OCI-M2 (cell line): ENCODE measurements at regions not wholly inside any gene's neighbourhood (a gene's known extent, or its start where the extent isn't known, plus 50 kb on each side); places are given as distances from the start of the nearest gene placed in this dataset.
"Not testable (repeated sequence)": the region's sequence is repeated elsewhere in the genome, so short reads cannot be mapped to it uniquely, and the experiment has no call there.

Experiments used
- DNase-seq: peaks from one replicate; lab custom pipeline; 2025; ENCODE audit not compliant: unreplicated experiment; lab: John Stamatoyannopoulos, UW

GRCh38 chr4:44988011-44988410 lies 261.7 kb upstream of the GNPDA2 start:
- no peak for DNase-seq

DNA sequence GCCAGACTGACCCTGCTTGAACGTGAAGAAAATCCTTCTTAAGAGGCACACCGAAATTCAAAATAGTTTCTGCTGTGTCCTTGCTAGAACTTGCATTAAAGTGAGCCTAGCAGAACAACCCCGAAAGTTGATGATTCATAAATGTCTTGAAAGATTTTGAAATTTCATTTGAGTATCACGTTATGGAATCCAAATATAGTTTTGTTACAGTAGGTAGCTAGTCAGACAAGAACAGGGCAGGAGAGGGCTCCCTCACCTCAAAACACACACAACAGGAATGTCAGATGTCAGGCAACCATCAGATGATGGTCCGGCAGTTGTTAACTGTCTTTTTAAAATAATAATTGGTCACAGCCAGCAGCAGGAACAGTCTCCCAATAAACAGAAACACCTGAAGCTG lies 259.6 kb upstream of the GNPDA2 start:
- no peak for DNase-seq

GRCh38 chr4:44985152-44985551 lies 258.8 kb upstream of the GNPDA2 start:
- DNase-seq, result no peak

- no peak for DNase-seq
Observed at GRCh38 chr4:44984083-44984482, 257.7 kb upstream of the GNPDA2 start.

- no peak for DNase-seq
Observed at GRCh38 chr4:44983083-44983482, 256.7 kb upstream of the GNPDA2 start.

DNA sequence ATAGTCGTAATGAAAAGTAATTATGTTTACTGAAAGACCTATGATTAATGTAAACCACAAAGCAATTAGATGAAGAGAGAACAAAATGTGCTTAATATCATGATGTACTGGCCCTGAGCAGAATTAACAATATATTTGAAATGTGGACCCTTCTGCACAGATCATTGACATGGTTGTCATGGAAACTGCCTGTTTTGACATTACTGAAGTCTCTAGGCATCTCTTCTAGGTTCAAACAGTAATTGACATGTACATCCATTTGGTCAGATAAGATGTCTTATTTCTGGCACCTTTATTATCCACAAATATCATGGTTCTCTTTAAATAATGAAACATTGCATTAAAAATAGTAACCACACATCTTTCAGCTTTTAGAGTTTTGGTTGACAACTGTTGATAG lies 251.7 kb upstream of the GNPDA2 start:
- DNase-seq, result no peak

DNA sequence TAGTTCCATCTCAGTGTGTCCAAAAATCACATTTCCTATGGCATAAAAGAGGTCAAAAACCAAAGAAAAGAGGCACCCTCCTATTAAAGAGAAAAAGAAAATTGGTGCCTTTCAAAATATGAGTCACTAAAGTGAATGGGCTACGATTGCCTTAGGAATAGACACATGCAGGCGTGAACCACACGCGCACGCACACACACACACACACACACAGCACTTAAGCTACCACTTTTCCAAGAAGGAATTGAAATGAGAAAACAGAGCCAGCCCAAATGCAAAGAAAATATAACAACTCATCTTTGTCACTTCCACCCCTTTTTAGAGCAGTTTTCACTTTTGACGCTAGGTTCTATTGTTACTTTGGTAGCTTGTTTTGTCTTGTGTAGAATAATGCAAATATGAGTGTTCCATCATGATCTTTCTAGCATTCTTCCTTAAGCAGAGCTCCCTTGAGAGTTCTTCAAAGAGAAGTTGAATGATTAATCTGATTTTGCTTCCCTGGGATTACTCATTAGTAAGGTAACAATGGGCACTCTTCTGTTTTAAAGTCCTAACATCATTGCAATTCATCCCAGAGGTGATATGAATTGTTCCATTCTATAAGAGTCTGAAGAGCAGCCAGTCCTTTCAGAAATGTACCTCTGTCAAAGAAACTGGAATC lies 239.2 kb upstream of the GNPDA2 start:
- no peak for DNase-seq

DNA sequence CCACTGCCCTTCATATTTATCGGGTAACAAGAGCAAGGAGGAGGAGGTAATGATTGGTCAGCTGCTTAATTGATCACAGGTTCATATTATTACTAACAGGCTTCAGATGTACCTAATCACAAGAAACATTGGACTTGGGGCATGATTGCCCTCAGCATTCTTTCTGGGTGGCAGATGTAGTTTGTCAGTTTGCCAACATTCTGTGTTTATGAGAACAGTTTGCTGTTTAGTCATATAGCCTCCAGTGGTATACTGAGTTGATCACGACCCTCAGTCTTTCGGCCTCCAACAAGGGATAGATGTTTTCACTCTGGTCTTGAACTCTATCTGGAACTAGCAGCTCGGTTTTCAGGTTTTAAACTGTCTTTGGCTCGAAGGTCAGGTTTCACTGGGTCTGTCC lies 237.7 kb upstream of the GNPDA2 start:
- not testable (repeated sequence) for DNase-seq

GRCh38 chr4:44961001-44961755 lies 234.8 kb upstream of the GNPDA2 start:
- DNase-seq, result no peak

- DNase-seq, result no peak
Observed at GRCh38 chr4:44931720-44932119, 205.4 kb upstream of the GNPDA2 start.

GRCh38 chr4:44928785-44929184 lies 202.4 kb upstream of the GNPDA2 start:
- DNase-seq, result no peak

DNA sequence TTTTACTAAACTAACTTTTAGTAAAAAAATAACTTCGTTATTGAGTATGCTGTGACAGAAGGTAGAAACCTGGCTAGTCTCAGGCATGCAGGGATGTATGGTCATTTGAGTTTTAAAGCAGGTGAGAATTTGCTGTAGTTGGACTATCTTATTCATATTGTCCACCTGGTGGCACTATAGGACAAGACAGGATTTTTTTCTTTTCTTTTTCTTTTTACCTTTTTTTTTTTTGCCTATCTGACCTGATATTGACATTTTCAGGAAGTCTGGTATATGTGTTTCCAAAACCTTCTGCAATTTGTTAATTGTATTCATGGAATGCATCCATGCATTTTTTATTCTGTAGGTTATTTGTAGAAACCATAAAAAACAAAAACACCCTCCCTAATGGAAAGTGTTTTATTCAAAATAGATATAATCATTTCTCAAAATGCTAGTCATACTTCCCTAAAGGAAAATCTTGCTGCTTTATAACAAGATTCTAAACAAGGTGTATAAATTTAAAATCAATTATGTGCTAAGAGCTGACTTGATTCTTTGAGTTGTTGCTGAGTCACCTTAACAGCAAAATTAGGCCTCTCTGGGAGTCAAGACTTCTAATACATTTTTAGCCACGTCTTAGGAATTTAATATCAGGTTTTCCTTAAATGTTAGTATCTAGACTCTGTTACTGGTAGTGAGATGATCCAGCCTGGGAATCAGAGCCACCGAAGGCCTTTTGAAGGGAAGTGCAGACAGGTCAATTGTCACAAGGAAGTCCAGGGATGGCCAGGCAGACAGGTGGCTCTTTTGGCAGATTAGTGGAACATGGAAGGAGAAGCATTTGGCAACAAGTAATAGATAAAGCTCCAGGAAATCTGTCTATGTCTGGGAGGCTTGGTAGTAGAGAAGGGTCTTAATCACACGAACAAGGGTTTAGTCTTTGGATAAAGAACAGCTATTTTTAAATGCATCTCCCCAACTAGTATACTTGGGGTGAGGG lies 201.3 kb upstream of the GNPDA2 start:
- no peak for DNase-seq

DNA sequence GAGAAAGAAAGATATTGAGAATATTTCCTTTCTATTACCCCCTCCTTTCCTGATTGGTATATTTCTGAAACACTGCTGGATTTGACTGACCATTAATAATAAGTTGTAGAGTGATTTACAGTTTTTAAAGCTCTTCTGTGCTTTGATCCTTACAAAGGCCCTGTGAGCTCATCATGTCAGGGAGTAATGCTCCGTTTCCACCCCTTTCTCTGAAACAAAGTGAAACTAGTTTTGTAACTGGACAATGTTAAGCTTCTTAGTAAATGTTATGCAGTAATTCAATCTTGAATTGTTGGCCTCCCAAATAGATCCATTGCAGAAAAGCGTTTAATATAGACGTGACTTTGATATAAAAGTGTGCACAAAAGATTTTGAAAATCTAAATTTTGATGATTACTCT lies 190.1 kb upstream of the GNPDA2 start:
- DNase-seq, result no peak

DNA sequence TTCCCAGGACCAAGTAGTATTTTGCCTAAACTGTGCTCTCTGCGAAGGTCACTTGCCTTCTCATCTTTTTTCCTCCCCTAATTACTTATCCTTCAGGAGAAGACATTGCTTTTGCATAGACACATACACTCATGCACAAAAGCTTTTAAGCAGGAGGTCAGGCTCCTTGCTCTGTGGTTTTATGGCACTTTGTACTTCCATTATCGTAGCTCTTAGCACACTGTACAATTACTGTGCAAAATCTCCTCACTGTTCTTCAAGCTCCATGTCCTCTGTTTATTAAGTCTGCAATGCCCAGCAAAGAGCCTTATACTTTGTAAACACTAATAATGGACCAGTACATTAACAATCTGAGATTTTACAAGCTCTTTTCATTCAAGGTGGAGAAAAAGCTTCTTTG lies 188.4 kb upstream of the GNPDA2 start:
- DNase-seq, result no peak

- no peak for DNase-seq
Observed at GRCh38 chr4:44914223-44914622, 187.9 kb upstream of the GNPDA2 start.

DNA sequence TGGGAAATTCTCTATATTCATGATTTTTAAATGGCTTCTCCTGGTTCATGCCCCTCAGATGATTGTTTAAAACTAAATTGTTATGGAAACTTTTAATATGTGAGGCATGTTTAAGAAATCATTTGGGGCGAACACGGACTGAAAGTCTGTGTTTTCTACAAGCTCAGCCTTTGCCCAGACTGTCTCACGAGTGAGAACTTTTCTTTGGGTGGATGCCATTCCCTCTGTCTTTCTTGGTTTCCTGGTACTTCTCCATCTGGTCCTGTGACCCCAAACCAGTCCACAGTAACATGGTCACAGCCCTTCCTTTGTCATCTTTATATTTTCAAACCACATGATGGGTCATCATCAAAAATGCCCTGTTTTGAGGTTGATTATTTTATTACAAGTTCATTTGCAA lies 186.6 kb upstream of the GNPDA2 start:
- no peak for DNase-seq

GRCh38 chr4:44908565-44908964 lies 182.2 kb upstream of the GNPDA2 start:
- no peak for DNase-seq

DNA sequence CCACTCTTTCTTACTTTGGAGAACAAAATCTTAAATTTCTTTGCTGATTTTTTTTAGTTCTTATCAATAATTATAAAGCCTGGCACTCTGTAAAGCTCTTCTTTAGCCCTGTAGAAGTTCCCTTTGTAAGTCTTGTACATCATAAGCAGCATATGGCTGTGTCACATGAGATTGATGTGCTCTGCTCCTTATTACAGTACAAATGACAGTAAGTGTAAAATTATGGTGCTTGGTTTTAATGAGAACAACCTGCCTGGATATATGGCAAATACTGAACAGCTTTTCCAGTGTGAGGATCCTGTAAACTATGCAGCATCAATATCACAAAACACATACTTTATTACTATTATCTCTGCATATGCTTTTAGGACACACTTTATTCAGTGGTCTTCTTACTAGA lies 145.9 kb upstream of the GNPDA2 start:
- DNase-seq, result no peak

- no peak for DNase-seq
Observed at GRCh38 chr4:44871133-44871532, 144.8 kb upstream of the GNPDA2 start.

DNA sequence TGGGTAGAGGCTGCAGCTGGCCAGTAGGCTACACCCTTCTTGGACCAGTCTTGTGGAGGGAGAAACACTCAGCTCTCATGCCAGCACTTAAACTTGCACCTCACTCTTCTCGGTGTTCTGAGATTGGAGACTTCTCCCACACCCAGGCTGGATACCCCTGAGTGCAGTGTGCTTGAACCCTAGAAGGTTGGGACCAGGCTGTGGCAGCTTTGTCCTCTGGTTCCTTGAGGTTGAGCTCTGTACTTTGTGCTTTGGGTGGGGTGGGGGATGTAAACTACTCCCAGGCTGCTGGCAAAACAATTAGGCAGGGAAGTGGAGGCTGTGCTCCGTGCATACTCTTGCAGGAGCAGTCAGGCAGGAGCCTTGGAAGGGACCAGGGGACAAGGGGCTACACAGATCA lies 143.6 kb upstream of the GNPDA2 start:
- DNase-seq, result no peak

DNA sequence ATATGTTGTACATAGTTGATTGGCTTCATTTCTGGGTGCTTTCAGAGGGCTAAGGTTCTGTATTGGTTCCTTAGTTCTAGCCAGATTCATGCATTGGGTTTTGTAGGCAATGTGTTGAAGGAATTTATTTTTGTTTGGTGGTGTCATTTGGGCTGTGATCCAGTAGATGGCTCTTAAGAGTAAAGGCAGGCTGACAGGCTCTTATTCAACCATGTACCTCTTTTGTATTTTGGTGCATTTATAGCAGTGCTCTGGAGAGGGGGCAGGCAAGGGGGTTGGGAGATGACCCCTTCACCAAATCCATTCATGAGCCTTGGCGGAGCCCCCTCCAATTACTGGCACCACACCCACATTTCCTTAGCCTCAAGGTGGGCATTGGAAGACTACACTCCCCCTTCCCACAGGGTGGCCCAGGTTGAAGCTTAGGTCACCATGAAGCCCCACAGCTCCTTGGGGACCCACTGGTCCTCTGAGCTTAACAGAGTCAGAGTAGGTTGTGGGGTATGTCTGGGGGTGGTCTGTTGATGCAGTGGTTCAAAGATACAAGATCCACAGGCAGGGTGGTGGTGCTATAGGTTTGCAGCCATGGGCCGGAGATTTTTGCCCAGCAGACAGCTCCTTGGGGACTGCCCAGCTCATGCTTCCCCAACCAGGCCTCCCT lies 143.0 kb upstream of the GNPDA2 start:
- DNase-seq, result no peak
